Kidney glomerular epithelial cell (primary cell): ENCODE measurements at regions not wholly inside any gene's neighbourhood (a gene's known extent, or its start where the extent isn't known, plus 50 kb on each side); places are given as distances from the start of the nearest gene placed in this dataset.

Experiments
- DNase-seq: peaks from one replicate; lab custom pipeline; 2025; lab: John Stamatoyannopoulos, UW

DNA sequence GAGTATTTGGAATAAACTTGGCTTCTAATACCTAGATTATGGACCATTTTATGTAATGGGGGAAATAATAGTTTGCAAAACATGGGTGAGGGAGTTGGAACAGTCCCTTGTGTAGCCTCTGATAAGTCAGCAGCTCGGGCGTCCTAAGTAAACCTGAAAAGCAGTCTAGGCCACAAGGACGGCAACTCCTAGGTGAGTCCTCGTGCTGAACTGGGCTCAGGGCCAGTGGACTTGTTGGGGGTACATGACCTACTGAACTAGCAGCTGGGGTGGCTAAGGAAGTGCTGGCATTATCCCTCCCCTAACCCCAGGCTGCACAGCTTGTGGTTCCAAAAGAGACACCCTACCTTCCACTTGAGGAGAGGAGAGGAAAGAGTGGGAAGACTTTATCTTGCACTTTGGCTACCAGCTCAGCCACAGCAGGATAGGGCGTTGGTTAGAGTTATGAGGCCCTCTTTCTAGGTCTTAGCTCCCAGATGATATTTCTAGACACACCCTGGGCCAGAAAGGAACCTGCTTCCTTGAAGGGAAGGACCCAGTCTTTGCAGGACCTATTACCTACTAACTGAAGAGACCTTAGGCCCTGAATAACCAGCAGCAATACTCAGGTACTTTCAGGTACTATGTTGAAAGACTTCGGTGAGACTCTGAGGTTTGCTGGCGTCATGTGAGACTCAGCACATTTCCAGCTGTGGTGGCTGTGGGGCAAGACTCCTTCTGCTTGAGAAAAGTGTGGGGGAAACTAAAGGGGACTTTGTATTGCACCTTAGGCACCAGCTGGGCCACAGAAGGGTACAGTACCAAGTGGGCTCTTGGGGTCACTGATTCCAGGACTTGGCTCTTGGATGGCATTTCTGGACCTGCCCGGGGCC, 71.0 kb downstream of the AQP4 start:
- no peak for DNase-seq

DNA sequence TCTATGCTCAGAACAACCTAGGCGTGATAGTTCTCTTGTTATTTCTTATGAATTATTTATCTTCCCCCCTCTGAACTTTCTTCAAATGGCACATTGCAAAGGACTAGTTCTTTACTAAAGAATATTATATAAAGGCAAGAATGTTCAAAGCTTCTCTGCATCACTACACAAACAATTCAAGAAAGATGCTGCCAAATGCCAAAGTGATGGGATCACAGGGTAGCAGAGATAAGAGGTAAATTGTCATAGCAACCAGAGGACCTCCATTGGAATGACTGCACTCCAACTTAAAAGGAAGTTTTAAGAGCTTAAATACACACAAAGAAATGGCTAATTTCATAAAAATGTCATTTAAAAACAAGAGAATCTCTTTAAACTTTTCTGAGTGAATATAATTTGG, 72.8 kb downstream of the AQP4 start:
- peak; percentile 86 for DNase-seq

DNA sequence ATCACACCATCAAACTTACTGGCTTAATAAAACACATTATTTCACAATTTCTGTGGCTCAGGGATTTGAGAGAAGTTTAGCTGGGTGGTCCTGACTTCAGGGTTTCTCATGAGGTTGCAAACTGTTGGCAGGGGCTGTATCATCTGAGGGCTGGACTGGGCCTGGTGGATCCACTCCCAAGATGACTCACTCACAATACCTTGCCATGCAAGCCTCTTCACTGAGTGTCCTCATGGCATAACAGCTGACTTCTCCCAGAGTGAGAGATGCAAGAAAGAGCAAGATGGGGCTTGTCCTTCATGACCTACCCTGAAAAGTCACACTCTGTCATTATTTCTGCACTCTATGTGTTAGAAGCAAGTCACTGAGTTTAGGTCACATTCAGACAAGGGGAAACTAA, 73.8 kb downstream of the AQP4 start:
- peak; percentile 4 for DNase-seq

DNA sequence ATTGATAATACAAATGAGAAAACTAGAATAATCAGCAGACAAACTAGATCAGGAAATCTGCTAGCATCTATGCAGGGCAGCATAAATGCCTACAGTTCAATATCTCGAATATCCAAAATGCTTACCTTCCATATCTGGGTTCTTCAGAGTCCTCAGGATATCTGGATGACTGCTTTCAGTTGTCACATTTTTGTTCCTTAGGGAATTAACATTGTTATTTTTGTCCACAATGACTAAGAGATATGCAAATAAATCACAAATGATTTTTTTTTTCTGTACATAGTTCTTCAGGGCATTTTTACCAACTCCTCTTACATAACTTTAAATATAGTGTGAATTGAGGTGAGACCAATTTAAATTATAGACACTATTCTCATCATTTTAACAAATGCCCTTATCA, 80.9 kb downstream of the AQP4 start:
- DNase-seq, result no peak

DNA sequence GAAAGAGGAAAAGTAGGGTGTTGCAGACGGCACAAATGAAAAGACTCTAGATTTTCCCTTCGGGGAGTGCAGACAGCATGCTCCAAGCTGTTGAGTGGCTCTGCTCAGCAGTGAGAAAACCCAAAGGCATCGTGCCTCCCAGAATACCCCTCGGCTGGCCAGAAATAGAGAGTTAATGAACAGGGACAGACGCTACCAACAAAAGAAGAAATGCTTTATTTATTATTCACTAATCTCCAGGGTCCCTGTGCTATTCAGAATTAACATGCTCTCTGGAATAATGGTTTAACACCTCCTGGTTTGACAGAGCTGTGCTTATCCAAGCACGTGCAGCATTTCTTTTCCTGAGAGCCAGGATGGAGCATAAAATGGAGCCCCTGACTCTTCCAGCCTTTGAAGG, 82.3 kb downstream of the AQP4 start:
- no peak for DNase-seq

DNA sequence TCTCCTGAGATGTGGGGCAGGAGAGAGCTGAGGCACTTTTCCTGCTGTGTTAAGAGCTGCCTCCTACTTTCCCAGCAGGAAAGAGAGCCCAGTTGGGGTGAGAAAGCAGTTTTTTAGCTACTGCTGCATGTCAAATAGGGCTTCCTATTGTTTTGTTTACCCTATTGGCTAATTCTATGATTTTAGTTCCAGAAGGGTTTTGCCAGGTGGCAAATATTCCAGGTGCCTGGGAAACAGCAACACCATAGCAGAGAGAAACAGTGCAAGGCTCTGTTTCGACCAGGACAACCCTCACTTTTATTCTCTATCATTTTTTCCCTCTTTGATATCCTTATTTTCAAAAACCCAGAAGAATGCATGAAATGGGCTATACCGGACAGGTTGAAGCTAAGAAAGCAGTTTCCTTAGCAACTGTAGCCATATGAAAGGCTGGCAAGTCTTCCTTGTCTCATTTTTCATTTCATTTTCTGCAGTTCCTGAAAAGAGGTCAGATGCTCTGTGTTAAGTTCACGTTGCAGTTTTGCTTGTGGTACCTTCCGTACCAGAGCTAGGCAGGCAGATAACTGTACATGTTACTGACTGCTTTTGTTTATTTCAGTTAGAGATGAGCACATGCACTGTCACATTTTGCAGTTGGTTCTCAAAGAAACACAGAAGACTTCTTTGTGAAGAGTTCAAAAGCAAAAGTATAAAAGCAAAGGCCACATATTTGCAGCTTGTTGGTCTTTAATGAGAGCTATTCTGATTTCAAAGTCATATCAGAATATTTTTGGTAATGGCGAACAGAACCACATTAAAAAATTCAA, 84.8 kb downstream of the AQP4 start:
- no peak for DNase-seq

DNA sequence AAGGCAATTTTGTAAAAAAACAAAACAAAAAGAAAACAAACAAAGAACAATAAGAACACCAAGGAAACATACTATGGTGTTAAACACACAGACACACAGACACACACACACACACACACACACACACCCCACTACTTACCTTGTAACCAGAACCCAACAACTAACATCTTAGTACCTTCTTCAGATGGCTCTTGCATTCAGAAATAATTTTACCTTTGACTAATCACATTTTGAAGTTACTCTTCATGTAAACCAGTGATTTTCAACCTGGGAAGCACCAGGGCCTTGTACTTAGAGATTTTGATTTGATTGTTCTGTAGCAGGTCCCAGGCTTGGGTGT, 87.5 kb downstream of the AQP4 start:
- DNase-seq, result no peak

DNA sequence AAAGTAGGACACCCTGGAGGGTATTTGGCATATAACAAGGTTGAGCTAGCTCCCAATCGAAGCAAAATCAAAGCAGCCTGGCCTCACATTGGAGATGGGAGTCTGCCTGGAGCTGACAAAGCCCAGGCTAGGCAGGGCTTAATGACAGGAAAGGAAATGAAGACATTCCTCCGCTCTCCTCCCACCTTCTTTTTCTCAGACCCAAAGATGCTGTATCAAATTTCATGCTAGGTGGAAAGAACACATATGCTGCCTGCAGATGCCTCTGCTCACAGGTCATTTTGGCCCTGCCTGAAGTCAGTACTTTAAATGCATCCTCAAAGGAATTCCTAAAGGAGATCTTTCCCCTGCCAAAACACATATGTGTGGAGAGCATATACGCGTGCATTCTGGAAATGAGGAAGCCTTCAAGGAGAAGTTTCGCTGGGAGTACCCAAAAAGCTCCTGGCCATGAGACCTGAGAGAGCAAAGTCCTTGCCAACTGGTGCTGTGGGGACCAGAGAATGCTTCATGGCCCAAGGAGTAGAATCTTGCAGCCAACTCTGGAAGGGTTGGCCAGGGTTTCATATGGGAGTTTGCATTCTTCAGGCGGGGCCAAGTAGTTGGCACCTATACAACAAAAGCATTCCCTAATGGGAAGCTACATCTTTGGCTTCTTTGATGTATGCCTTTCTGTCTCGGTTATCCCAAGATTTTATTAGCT, 88.0 kb downstream of the AQP4 start:
- peak; percentile 14 for DNase-seq

DNA sequence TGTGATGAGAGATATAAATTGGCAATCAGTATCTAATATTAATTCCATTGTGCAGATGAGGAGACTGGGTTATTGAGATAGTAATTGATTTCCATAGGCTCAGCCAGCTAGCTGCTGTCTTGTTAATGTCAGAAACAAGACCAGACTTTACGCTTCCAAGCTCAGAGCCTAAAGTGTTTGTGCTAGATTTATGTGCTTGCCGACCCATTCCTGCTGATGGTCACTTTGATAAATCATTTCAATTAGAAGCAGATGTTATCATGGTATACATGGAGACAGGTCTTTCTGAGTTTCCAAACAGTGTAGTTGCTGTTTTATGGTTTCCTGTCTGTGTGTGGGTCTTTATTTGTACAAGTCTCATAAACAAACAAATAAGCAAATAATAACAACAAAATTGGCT, 92.8 kb downstream of the AQP4 start:
- DNase-seq, result no peak

DNA sequence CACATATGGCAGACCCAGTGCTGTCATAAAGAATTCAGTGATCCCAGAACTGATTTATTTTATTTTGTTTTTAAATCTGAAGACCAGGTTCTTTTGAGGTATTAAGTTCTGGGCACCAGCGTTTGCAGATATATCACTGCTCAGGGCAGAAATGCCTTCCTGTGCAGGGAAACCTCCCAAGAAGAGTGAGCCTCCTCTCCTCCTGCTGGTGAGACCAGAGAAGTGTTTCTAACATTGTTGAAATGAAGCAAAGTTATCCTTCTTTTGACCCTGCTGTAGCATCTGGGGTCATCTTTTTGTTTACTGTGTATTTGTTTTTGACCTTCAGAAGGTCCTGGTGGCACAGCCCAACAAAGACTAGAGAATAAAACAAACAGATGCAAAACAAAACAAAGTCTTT, 94.0 kb downstream of the AQP4 start:
- peak; percentile 6 for DNase-seq

DNA sequence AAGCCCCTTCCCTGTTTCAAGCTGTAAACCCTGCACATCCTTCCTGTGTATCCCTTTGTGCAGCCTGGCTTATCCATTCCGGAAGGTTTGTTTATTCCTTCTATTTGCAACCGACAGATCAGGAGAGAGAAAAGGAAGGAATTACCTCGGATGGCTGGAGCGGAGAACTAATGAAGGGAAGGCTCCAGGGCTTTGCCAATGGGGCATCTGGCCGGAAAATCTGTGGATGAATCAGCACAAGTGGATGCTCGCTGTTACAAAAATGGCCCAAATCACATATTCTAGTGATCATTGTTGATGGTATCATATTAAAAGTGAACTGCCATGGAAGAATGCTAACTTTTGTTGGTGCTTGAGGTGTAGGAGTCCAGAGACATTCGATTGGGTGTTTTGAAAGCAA, 97.1 kb downstream of the AQP4 start:
- DNase-seq, result no peak

DNA sequence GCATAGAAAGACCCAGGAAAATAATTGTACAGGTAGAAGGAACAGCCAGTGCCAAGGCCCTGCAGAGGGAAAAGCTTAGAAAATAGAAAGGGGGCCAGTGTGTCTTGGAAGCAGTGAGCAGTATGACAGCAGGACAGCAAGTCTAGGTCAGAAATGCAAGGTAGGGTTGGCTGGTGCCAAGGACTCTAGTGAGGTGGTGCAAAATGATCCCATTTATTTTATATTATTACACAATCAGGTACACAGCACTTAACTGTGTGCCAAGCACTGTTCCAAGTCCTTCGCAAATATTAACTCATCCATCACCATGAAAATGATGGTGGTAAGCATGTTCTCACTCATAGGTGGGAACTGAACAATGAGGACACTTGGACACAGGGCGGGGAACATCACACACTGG, 100.0 kb downstream of the AQP4 start:
- DNase-seq, result no peak

DNA sequence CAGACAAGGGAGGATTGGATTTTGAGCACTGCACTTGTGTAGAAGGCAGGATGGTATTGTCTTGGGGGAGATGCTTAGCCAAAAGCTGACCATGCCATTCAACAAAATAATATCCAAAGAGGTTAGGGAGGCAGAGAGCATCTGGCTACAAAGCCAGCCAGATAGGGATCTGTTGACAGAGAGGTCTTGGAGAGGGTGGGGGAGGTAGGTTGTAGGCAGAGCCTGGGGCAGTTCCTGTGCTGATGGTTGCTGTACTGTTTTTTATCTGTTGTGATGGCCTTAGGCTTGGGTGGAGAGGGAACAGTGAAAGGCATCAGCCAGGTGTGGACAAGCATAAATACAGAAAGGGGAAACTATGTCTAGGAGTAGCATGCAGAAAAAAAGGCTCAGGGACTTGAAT, 100.9 kb downstream of the AQP4 start:
- no peak for DNase-seq

DNA sequence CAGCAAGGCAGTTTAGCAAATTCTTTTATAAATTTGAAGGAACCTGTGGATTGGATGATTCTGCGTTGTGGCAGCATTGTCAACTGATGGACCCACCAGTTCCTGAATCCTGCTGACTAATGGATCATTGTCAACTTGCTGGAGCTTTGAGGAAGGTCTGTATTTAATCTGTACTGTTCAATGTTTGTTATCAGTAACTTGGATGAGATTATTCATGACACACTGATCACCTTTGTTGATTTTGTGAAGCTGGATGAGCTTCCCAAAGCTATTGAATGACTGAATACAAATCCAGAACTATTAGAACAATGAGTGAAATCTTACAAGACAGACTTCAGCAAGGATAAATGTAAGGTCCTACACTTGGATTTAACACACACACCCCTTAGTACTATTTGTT, 101.3 kb downstream of the AQP4 start:
- DNase-seq, result no peak

DNA sequence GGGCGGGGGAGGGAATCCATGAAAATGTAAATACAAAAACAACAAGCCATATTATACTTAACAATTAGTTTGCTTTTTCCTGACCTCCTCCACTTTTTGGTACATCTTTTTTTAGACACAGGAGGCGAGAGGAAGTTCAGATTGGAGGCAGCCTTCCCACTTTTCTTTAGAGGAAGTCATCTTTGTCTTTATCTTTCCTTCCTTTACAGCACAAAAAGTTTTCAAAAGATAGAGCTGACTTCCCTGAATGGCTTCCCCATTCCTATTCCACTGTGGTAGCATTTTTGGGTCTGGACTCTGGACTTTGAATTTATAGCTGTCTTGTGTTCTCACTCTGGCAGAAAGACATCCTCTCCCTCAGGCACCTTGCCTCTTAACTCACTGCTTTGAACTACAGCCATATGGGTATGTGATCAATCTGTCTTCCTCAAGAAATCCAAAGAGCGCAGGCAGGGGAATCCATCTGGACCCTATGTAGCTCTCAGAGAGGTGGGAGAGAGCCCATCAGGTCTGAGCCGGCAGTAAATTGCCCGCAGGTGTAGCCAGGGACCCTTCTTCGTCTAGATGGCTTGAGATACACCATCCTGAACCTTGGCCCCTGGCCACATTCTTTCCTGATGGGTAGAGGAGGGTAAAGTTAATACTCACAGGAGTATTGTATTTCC, 101.9 kb downstream of the AQP4 start:
- DNase-seq, result no peak

DNA sequence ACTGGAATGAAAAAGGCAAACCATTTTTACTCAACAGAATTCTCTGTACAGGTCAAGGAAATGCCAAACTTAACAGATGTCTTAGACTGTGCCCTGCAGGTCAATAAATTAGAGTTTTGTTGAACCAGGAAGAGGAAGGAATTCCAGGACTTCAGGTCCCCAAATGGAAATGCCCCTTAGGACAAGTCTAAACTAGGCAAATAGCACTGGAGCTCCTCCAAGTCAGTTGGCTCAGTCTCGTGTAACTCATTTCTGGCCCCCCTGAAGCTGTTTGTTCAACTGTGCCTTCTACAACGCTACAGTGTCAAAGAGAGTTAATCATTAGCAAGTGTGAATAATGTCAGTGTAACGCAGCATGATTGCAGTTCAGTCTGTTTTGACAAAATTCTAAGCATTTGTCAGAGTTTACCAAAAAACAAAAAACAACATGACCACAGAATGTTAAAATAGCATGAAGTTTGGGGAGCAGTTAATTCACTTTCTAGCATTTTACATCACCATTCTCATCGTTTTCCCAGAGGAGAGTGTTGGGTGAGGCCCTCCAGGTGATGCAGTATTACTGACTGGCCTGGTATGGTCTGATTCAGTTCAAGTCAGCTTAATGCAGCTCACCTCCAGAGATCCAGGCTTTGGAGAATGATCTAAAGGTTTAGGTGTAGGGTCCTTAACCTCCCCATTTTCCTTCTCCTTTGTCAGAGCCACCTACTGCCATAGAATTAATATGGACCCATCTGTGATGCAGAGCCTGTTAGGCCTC, 108.1 kb downstream of the AQP4 start:
- DNase-seq, result peak; percentile 86

DNA sequence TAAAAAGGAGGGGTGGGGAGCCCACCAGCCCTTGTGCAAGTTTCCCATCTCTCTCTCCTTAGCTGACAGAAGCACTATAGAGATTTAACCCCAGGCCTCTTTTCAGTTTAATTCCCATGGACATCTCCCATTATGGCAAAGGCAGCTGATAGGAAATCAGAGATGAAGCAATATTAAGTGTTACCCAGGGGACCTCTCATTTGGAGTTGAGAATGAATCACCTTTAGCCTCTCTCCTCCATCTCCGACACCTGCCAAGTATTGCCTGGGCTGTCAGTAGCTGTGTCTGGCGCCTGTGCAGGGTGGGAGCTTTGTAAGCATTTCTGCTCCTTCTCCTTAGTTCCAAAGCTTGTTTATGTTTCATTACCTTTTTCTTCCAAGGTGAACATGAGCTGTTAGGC, 109.0 kb downstream of the AQP4 start:
- no peak for DNase-seq

DNA sequence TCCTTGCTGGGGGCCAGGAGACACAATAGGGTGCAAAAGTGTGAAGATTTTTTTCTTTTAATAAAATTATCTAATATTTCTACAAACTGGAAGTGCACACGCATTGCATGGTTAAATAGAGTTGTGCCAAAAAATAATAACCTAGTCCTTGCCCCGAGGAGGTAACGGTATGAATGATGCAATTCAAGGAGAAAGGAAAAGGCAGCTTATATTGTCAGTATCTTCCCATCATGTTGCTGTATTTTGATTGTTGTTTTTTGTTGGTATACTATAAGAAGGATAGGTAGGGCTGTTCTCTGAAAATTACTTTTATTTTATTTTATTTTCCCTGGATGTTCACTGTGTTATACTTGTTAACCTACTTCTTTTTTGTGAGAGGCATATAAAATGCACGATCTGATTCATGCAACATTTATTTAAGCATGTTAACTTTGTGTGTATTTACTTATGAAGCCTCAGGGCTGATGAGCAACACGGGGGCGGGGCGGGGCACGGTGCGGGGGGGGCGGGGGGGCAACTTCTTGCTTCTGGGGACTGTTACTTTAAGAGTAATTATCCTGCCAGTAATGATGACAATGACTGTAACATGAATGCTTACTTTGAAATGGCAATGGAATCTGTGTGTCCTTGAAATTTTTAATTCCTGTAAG, 118.6 kb downstream of the AQP4 start:
- DNase-seq, result peak; percentile 46

DNA sequence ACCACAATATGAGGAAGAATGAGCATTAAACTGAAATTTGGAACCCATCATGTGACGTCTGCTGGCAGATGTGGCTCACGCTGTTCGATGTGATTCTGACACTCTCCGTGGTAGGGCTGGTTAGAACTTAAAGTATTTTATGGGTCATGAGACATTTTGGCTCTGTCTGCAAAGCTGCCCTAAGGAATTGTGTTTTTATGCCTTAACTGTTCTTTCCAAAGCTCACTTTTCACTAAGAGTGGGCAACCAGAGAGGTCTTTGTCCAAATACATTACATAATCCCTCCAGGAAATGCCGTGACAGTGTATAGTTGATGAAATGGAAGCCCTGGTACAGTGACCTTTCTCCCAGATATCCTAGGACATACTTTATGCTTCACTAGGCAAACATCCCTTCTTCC, 119.1 kb downstream of the AQP4 start:
- no peak for DNase-seq

DNA sequence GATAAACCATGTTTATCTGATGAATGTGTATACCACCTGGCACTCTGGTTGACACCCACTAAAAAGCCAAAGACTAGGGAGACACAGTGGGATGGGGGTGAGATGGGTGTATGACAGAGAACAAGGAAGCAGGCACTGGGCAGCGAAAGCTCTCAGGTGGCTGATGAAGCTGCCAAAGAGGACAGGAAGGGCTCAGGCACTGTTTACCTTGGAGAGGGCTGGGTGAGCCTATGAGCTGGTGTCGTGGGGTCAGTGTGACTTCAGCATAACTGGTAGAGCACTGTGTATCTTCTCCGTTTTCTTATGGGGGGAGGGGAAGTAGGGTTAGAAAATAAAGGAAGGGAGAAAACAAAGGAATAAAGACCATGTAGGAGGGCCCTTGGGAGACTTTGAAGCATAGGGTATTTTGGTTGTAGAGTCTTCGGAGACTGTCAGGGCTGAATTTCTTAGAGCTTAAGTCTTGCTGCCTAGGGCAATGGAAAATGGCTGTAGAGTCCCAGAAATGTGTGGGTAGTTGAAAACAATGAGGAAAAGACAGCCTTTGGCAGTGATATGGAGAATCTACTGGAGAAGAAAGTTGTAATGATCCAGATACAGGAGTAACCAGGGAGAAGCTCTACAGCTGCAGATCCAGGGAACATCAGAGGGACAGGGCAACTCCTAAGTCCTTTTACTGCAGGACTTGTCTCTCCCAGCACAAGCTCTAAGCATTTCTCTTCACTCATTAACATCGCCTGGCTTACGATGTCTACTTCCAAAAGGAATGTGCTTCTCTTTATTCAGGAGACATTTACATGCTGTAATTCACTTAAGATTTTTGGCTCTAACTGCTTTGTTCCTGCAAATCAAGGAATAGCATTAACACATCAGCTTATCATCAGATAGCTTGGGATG, 120.0 kb downstream of the AQP4 start:
- no peak for DNase-seq
